Astrocyte (in vitro differentiated cells and primary cell): ENCODE measurements at regions not wholly inside any gene's neighbourhood (a gene's known extent, or its start where the extent isn't known, plus 50 kb on each side); places are given as distances from the start of the nearest gene placed in this dataset.

Source experiments
- DNase-seq: peaks from one replicate; pipeline ENCODE4 v3.0.0-alpha.2; 2010; ENCODE audit warnings: low read depth
- FAIRE-seq: peaks from 2 replicates; lab custom pipeline; 2011; peaks lifted over from hg19 to GRCh38; lab: Jason Lieb, UNC
- H2AFZ ChIP-seq: 2 replicates; pipeline ENCODE4 v1.6.0; 2012; ENCODE audit warnings: low read depth, low read length, inconsistent platforms
- H3K27ac ChIP-seq: 2 replicates; pipeline ENCODE4 v1.5.1; 2011; ENCODE audit warnings: low read depth, low read length, inconsistent platforms
- H3K27me3 ChIP-seq: 2 replicates; pipeline ENCODE4 v1.6.0; 2011; ENCODE audit warnings: low read length, inconsistent platforms; ENCODE audit not compliant: insufficient read depth
- H3K36me3 ChIP-seq: 2 replicates; pipeline ENCODE4 v1.5.1; 2011; ENCODE audit warnings: low read length, inconsistent platforms; ENCODE audit not compliant: insufficient read depth
- H3K4me1 ChIP-seq: 2 replicates; pipeline ENCODE4 v1.5.1; 2011; ENCODE audit warnings: low read length, inconsistent platforms; ENCODE audit not compliant: insufficient read depth
- H3K4me2 ChIP-seq: 2 replicates; pipeline ENCODE4 v1.6.0; 2012; ENCODE audit warnings: low read length, inconsistent platforms
- H3K4me3 ChIP-seq: 2 replicates; pipeline ENCODE4 v1.5.1; 2011; ENCODE audit warnings: low read depth, mild to moderate bottlenecking, low read length, inconsistent platforms; ENCODE audit not compliant: insufficient read depth
- H3K79me2 ChIP-seq: 2 replicates; pipeline ENCODE4 v1.6.0; 2012; ENCODE audit warnings: mild to moderate bottlenecking, low read length, inconsistent platforms; ENCODE audit not compliant: insufficient read depth
- H3K9ac ChIP-seq: 2 replicates; pipeline ENCODE4 v1.6.0; 2012; ENCODE audit warnings: mild to moderate bottlenecking, low read length, inconsistent platforms
- H3K9me3 ChIP-seq: 2 replicates; pipeline ENCODE4 v1.5.1; 2012; ENCODE audit warnings: low read depth, mild to moderate bottlenecking, low read length, inconsistent platforms; ENCODE audit not compliant: insufficient read depth
- H4K20me1 ChIP-seq: 2 replicates; pipeline ENCODE4 v1.6.0; 2012; ENCODE audit warnings: low read length, inconsistent platforms; ENCODE audit not compliant: insufficient read depth
- H3K27ac Mint-ChIP-seq: one replicate; pipeline ENCODE4 v1.8.0; 2021; ENCODE audit warnings: mild to moderate bottlenecking, mixed read lengths; ENCODE audit not compliant: unreplicated experiment
- H3K27me3 Mint-ChIP-seq: one replicate; pipeline ENCODE4 v1.8.0; 2021; ENCODE audit warnings: low read depth, mixed read lengths; ENCODE audit not compliant: unreplicated experiment
- H3K36me3 Mint-ChIP-seq: one replicate; pipeline ENCODE4 v1.8.0; 2021; ENCODE audit warnings: low read depth, mixed read lengths; ENCODE audit not compliant: unreplicated experiment
- H3K4me1 Mint-ChIP-seq: one replicate; pipeline ENCODE4 v1.8.0; 2021; ENCODE audit warnings: low read depth, mixed read lengths; ENCODE audit not compliant: unreplicated experiment
- H3K4me3 Mint-ChIP-seq: one replicate; pipeline ENCODE4 v1.8.0; 2021; ENCODE audit warnings: mild to moderate bottlenecking, moderate library complexity, mixed read lengths; ENCODE audit not compliant: unreplicated experiment
- H3K9me3 Mint-ChIP-seq: one replicate; pipeline ENCODE4 v1.8.0; 2021; ENCODE audit warnings: mild to moderate bottlenecking, mixed read lengths; ENCODE audit not compliant: unreplicated experiment
- EZH2 ChIP-seq: IDR thresholded peaks from 2 replicates; pipeline ENCODE4 v1.6.1; 2012; ENCODE audit warnings: mild to moderate bottlenecking, low read length, inconsistent platforms; ENCODE audit not compliant: insufficient read depth
- TF ChIP-seq, protein P1 (sequence below): IDR thresholded peaks from 2 replicates; pipeline ENCODE4 v1.5.1; 2011; ENCODE audit warnings: low read depth, mild to moderate bottlenecking, inconsistent platforms, low read length, moderate library complexity; ENCODE audit not compliant: insufficient read depth

- Mint-ChIP-seq H3K9me3 (peaks cover 4% of the 10 kb centered on the region), H3K4me1 (peaks cover 29% of the 10 kb centered on the region), H3K27ac (peak overlapping the region; percentile 93), H3K27me3 (no peaks in the 10 kb centered on the region), H3K4me3 (peak overlapping the region; percentile 10), H3K36me3 (no peaks in the 10 kb centered on the region)
- Histone ChIP-seq H3K4me3 (peak overlapping the region; percentile 18), H3K27ac (peak overlapping the region; percentile 84), H3K27me3 (no peaks in the 10 kb centered on the region), H3K4me1 (peaks cover 29% of the 10 kb centered on the region), H3K79me2 (no peaks in the 10 kb centered on the region), H4K20me1 (no peaks in the 10 kb centered on the region), H3K9me3 (no peaks in the 10 kb centered on the region), H3K9ac (peak overlapping the region; percentile 78), H3K4me2 (peak overlapping the region; percentile 78), H2AFZ (peak overlapping the region; percentile 38), H3K36me3 (no peaks in the 10 kb centered on the region)
- FAIRE-seq = peak; percentile 97
- TF ChIP-seq EZH2 = no peak
- TF ChIP-seq, protein P1, sequence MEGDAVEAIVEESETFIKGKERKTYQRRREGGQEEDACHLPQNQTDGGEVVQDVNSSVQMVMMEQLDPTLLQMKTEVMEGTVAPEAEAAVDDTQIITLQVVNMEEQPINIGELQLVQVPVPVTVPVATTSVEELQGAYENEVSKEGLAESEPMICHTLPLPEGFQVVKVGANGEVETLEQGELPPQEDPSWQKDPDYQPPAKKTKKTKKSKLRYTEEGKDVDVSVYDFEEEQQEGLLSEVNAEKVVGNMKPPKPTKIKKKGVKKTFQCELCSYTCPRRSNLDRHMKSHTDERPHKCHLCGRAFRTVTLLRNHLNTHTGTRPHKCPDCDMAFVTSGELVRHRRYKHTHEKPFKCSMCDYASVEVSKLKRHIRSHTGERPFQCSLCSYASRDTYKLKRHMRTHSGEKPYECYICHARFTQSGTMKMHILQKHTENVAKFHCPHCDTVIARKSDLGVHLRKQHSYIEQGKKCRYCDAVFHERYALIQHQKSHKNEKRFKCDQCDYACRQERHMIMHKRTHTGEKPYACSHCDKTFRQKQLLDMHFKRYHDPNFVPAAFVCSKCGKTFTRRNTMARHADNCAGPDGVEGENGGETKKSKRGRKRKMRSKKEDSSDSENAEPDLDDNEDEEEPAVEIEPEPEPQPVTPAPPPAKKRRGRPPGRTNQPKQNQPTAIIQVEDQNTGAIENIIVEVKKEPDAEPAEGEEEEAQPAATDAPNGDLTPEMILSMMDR = no peak
- peak; percentile 99 for DNase-seq
Measured at GRCh38 chr2:226661789-226662545, 137.7 kb downstream of the IRS1 start.

- Histone ChIP-seq H4K20me1 (no peaks in the 10 kb centered on the region), H3K9me3 (no peaks in the 10 kb centered on the region), H3K27me3 (no peaks in the 10 kb centered on the region), H3K4me2 (peak overlapping the region; percentile 39), H3K36me3 (no peaks in the 10 kb centered on the region), H3K79me2 (no peaks in the 10 kb centered on the region), H2AFZ (peak overlapping the region; percentile 31), H3K4me1 (peaks cover 36% of the 10 kb centered on the region), H3K9ac (no peak overlapping the region), H3K27ac (peak overlapping the region; percentile 36), H3K4me3 (no peak overlapping the region)
- DNase-seq = peak; percentile 81
- peaks cover 33% of the 10 kb centered on the region for H3K4me1 Mint-ChIP-seq
- FAIRE-seq = peak; percentile 98
- peaks cover 4% of the 10 kb centered on the region for H3K9me3 Mint-ChIP-seq
- no peak for TF ChIP-seq EZH2
- TF ChIP-seq, protein P1 = no peak
- no peak overlapping the region for H3K4me3 Mint-ChIP-seq
- no peaks in the 10 kb centered on the region for H3K36me3 Mint-ChIP-seq
- H3K27ac Mint-ChIP-seq = peak overlapping the region; percentile 93
- no peaks in the 10 kb centered on the region for H3K27me3 Mint-ChIP-seq
Measured at GRCh38 chr2:226660526-226660925, 139.1 kb downstream of the IRS1 start.

DNA sequence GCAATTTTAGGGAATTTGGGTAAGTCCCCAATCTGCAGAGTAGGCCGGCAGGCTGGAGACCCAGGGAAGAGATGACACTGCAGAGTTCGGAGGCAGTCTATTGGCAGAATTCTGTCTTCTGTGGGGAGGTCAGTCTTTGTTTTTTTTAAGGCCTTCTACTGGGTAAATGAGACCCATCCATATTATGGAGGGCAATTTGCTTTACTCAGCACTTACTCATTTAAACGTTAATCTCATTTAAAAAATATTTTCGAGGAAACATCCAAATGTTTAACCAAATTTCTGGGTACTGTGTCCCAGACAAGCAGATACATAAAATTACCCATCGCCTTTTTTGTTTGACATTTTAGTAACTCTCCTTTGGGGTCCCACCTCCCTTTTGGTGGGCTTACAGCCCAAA lies 139.5 kb downstream of the IRS1 start:
- Histone ChIP-seq H3K36me3 (no peaks in the 10 kb centered on the region), H3K27me3 (no peaks in the 10 kb centered on the region), H3K4me3 (no peak overlapping the region), H3K9ac (no peak overlapping the region), H3K27ac (peak overlapping the region; percentile 36), H3K79me2 (no peaks in the 10 kb centered on the region), H3K9me3 (no peaks in the 10 kb centered on the region), H3K4me2 (peak overlapping the region; percentile 39), H2AFZ (no peak overlapping the region), H3K4me1 (peaks cover 36% of the 10 kb centered on the region), H4K20me1 (no peaks in the 10 kb centered on the region)
- H3K4me1 Mint-ChIP-seq = peaks cover 31% of the 10 kb centered on the region
- no peak overlapping the region for H3K4me3 Mint-ChIP-seq
- TF ChIP-seq, protein P1 = no peak
- no peak for TF ChIP-seq EZH2
- peaks cover 4% of the 10 kb centered on the region for H3K9me3 Mint-ChIP-seq
- peak overlapping the region; percentile 93 for H3K27ac Mint-ChIP-seq
- H3K36me3 Mint-ChIP-seq = no peaks in the 10 kb centered on the region
- DNase-seq (no peak), FAIRE-seq (no peak)
- no peaks in the 10 kb centered on the region for H3K27me3 Mint-ChIP-seq
